A673 (cell line): ENCODE measurements at regions not wholly inside any gene's neighbourhood (a gene's known extent, or its start where the extent isn't known, plus 50 kb on each side); places are given as distances from the start of the nearest gene placed in this dataset.
"Not testable (repeated sequence)": the region's sequence is repeated elsewhere in the genome, so short reads cannot be mapped to it uniquely, and the experiment has no call there.

ENCODE experiments used
- BruUV-seq: library from RNA; stranded (reverse); fragments of 400-500 nt; replicated peaks from 2 replicates; lab custom pipeline; 2021; lab: Mats Ljungman, UMichigan
- CTCF ChIA-PET: fragments of 300-600 bp; sonication (Branson Sonifier 250); formaldehyde crosslinking; loops from one replicate; lab custom pipeline; 2022; ENCODE audit warnings: antibody characterized with exemption; lab: Charles Lee
- POLR2A ChIA-PET: fragments of 300-600 bp; sonication (Branson Sonifier 250); formaldehyde crosslinking; loops from one replicate; lab custom pipeline; 2022; ENCODE audit warnings: antibody characterized with exemption; ENCODE audit not compliant: low non-redundant PET; lab: Charles Lee
- DNase-seq: peaks from one replicate; pipeline ENCODE4 v3.0.0-alpha.2; 2015; ENCODE audit warnings: low spot score
- H3K27ac ChIP-seq: fragments of 200-600 bp; sonication (generic); 2 replicates; pipeline ENCODE4 v1.5.1; 2016; ENCODE audit warnings: mixed run types, low read depth, mild to moderate bottlenecking, mixed read lengths, antibody characterized with exemption, low read length; ENCODE audit not compliant: poor library complexity, severe bottlenecking
- H3K27me3 ChIP-seq: fragments of 200-600 bp; sonication (generic); replicated peaks from 2 replicates; pipeline ENCODE4 v1.6.1; 2017; ENCODE audit warnings: mixed run types, low read depth, mild to moderate bottlenecking, mixed read lengths, antibody characterized with exemption, low read length; ENCODE audit not compliant: insufficient read depth, poor library complexity
- H3K36me3 ChIP-seq: fragments of 200-600 bp; sonication (generic); 2 replicates; pipeline ENCODE4 v1.6.1; 2016; ENCODE audit warnings: mixed run types, mild to moderate bottlenecking, mixed read lengths, antibody characterized with exemption, low read length; ENCODE audit not compliant: insufficient read depth, poor library complexity, severe bottlenecking
- H3K4me1 ChIP-seq: fragments of 200-600 bp; sonication (generic); 2 replicates; pipeline ENCODE4 v1.6.1; 2017; ENCODE audit warnings: mixed run types, mild to moderate bottlenecking, mixed read lengths, antibody characterized with exemption, low read length; ENCODE audit not compliant: insufficient read depth, poor library complexity, severe bottlenecking
- H3K4me3 ChIP-seq: fragments of 200-600 bp; sonication (generic); 2 replicates; pipeline ENCODE4 v1.5.1; 2016; ENCODE audit warnings: low read depth, mixed run types, mild to moderate bottlenecking, mixed read lengths, low read length; ENCODE audit not compliant: poor library complexity, severe bottlenecking
- H3K9me3 ChIP-seq: fragments of 200-600 bp; sonication (generic); 2 replicates; pipeline ENCODE4 v1.6.1; 2016; ENCODE audit warnings: mixed run types, low read depth, mild to moderate bottlenecking, mixed read lengths, antibody characterized with exemption, low read length; ENCODE audit not compliant: poor library complexity, severe bottlenecking
- EZH2 ChIP-seq: fragments of 200-600 bp; sonication (generic); IDR thresholded peaks from 2 replicates; pipeline ENCODE4 v1.6.1; 2017; ENCODE audit warnings: borderline replicate concordance, low read depth, mild to moderate bottlenecking, mixed read lengths, antibody characterized with exemption, low read length; ENCODE audit not compliant: poor library complexity, severe bottlenecking
- intact Hi-C: fragments of 100-400 bp; cut with micrococcal nuclease; formaldehyde crosslinking; loops from one replicate; pipeline ENCODE4 v1.10.0; 2022; ENCODE audit not compliant: unreplicated experiment
- TF ChIP-seq, protein P1 (sequence below): fragments of 300-800, 200-600 bp; sonication (generic); conservative IDR thresholded peaks from 2 replicates; pipeline ENCODE4 v1.5.1; 2017; ENCODE audit warnings: low read depth, mild to moderate bottlenecking, antibody characterized with exemption, low read length, moderate library complexity, mixed read lengths

GRCh38 chr9:83119873-83120272 lies 56.9 kb upstream of the RASEF start:
- POLR2A ChIA-PET: no interaction called here

GRCh38 chr9:83116026-83116425 lies 53.1 kb upstream of the RASEF start:
- H3K9me3 ChIP-seq: no peaks in the 10 kb centered on the region
- intact Hi-C loops: no loop called here
- ChIA-PET CTCF (no interaction called here), POLR2A (no interaction called here)
- TF ChIP-seq, protein P1, sequence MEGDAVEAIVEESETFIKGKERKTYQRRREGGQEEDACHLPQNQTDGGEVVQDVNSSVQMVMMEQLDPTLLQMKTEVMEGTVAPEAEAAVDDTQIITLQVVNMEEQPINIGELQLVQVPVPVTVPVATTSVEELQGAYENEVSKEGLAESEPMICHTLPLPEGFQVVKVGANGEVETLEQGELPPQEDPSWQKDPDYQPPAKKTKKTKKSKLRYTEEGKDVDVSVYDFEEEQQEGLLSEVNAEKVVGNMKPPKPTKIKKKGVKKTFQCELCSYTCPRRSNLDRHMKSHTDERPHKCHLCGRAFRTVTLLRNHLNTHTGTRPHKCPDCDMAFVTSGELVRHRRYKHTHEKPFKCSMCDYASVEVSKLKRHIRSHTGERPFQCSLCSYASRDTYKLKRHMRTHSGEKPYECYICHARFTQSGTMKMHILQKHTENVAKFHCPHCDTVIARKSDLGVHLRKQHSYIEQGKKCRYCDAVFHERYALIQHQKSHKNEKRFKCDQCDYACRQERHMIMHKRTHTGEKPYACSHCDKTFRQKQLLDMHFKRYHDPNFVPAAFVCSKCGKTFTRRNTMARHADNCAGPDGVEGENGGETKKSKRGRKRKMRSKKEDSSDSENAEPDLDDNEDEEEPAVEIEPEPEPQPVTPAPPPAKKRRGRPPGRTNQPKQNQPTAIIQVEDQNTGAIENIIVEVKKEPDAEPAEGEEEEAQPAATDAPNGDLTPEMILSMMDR: no peak
- no peak for TF ChIP-seq EZH2
- H3K27ac ChIP-seq: no peak overlapping the region
- DNase-seq: no peak
- no peak overlapping the region for H3K4me3 ChIP-seq
- BruUV-seq: no TSS peak
- no peaks in the 10 kb centered on the region for H3K27me3 ChIP-seq
- H3K4me1 ChIP-seq: no peaks in the 10 kb centered on the region
- H3K36me3 ChIP-seq: no peaks in the 10 kb centered on the region

More at GRCh38 chr9:83119873-83120272, 56.9 kb upstream of the RASEF start:
- no peaks in the 10 kb centered on the region for H3K36me3 ChIP-seq
- peaks cover 3% of the 10 kb centered on the region for H3K27me3 ChIP-seq
- no peaks in the 10 kb centered on the region for H3K4me1 ChIP-seq
- no peak overlapping the region for H3K27ac ChIP-seq
- no peak overlapping the region for H3K4me3 ChIP-seq
- CTCF ChIA-PET: no interaction called here
- BruUV-seq: no TSS peak
- H3K9me3 ChIP-seq: no peaks in the 10 kb centered on the region
- intact Hi-C loops: no loop called here
- DNase-seq: no peak
- TF ChIP-seq, protein P1: no peak
- no peak for TF ChIP-seq EZH2

DNA sequence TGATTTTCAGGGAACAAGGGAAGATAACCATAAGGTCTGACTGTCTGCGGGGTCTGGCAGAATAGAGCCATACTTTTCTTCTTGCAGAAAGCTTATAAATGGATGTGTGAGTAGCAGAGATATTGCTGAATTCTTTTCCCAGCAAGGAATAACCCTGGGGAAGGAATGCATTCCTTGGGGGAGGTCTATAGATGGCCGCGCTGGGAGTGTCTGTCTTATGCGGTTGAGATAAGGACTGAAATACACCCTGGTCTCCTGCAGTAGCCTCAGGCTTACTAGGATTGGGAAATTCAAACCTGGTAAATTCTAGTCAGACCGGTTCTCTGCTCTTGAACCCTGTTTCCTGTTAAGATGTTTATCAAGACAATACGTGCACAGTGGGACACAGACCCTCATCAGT lies 50.5 kb upstream of the RASEF start:
- H3K4me3 ChIP-seq, H3K27ac ChIP-seq, H3K9me3 ChIP-seq, DNase-seq, CTCF ChIA-PET, BruUV-seq, H3K36me3 ChIP-seq, H3K4me1 ChIP-seq, H3K27me3 ChIP-seq, intact Hi-C loops: not testable (repeated sequence)
- POLR2A ChIA-PET: interaction anchor here (0.6 kb wide), 1 partner anchor 185 kb away, joined by 3 read pairs; no protein-coding TSS in a partner anchor
